HepG2 (cell line): ENCODE measurements at regions not wholly inside any gene's neighbourhood (a gene's known extent, or its start where the extent isn't known, plus 50 kb on each side); places are given as distances from the start of the nearest gene placed in this dataset.

Experiments used
- EED ChIP-seq: sonication (generic); formaldehyde crosslinking; IDR thresholded peaks from 2 replicates; pipeline ENCODE4 v1.5.0; 2020; ENCODE audit warnings: mild to moderate bottlenecking, missing genetic modification reagents
- EZH2 ChIP-seq: conservative IDR thresholded peaks from 2 replicates; pipeline ENCODE4 v1.6.1; 2012; ENCODE audit warnings: mild to moderate bottlenecking, low read depth, low read length, moderate library complexity
- HDAC1 ChIP-seq: sonication (generic); formaldehyde crosslinking; IDR thresholded peaks from 2 replicates; pipeline ENCODE4 v1.5.1; 2020; ENCODE audit warnings: mild to moderate bottlenecking, missing genetic modification reagents
- PCBP2 ChIP-seq: fragments of 200-400 bp; formaldehyde crosslinking; optimal IDR thresholded peaks from 2 replicates; pipeline ENCODE3; 2018; ENCODE audit warnings: low read length, low read depth; ENCODE audit not compliant: poor library complexity, severe bottlenecking
- POLR2A ChIP-seq, 2 experiments: IDR thresholded peaks; 2 replicates each; pipeline ENCODE4 v1.6.1; 2011; ENCODE audit warnings: low read depth in 2 of 2, low read length in 2 of 2, mild to moderate bottlenecking in 1 of 2, moderate library complexity in 1 of 2; ENCODE audit not compliant: insufficient read depth in 1 of 2
- POLR2AphosphoS5 ChIP-seq: IDR thresholded peaks from 2 replicates; pipeline ENCODE4 v1.6.1; 2012; ENCODE audit warnings: low read depth, low read length
- SIN3A ChIP-seq: IDR thresholded peaks from 2 replicates; pipeline ENCODE4 v1.6.1; 2011; ENCODE audit warnings: low read depth, mild to moderate bottlenecking, control low read depth, low read length, borderline replicate concordance
- SMAD1 ChIP-seq: sonication (generic); formaldehyde crosslinking; IDR thresholded peaks from 2 replicates; pipeline ENCODE4 v1.4.0; 2020; ENCODE audit warnings: missing genetic modification reagents, low read depth, mild to moderate bottlenecking, borderline replicate concordance
- SMC3 ChIP-seq: IDR thresholded peaks from 2 replicates; pipeline ENCODE4 v1.6.1; 2011; ENCODE audit warnings: low read length, improper control_type of control experiment
- YEATS2 ChIP-seq: sonication (generic); formaldehyde crosslinking; IDR thresholded peaks from 2 replicates; pipeline ENCODE4 v1.4.0; 2020; ENCODE audit warnings: missing genetic modification reagents, borderline replicate concordance
- TF ChIP-seq, protein P1 (sequence below): sonication (generic); formaldehyde crosslinking; IDR thresholded peaks from 2 replicates; pipeline ENCODE4 v1.4.0; 2020; ENCODE audit warnings: missing genetic modification reagents
- TF ChIP-seq, protein P2 (sequence below): sonication (generic); formaldehyde crosslinking; IDR thresholded peaks from 2 replicates; pipeline ENCODE4 v1.5.0; 2020; ENCODE audit warnings: missing genetic modification reagents
- TF ChIP-seq, protein P3 (sequence below): sonication (generic); formaldehyde crosslinking; IDR thresholded peaks from 2 replicates; pipeline ENCODE4 v1.5.0; 2020; ENCODE audit warnings: mild to moderate bottlenecking, missing genetic modification reagents, moderate library complexity

DNA sequence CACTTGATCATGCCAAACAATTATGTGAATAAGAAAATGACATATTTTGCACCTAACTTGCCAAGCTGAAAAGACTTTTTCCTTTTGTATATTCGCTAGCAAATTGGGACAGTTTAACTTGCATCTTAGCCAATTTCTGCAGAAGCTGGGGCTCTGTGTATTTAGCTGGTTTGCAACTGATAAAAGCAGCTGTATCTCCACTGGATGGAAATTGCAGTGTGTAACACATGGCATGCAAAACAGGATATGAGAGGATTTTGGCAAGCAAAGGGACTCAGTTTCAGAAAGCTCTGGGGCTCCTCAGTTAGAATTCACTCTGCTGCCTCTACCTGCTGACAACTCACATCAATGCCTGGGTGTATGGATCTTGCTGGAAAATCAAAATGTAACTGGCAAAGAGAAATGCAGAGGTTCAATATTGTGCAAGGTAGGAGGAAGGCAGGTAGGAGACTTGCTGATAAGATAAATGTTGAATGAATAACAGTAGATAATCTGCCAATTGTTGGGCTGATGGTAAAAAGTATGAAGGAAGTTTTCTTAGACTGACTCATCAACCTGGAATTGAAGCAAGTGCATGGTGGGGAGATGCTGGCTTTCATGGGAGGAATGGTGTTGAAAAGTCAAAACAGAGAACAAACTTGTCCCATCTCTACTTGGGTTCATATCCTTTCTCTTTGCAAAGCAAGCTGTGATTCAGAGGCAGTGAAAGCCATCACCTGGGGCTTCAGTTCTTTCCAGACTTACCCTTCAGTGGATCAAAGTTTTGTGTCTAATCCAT, 546.9 kb upstream of the AMELY start:
- TF ChIP-seq SMC3 = no peak
- TF ChIP-seq POLR2AphosphoS5 = no peak
- no peak for TF ChIP-seq EZH2
- no peak for TF ChIP-seq SMAD1 (CRISPR knock-in tag)
- TF ChIP-seq POLR2A (IDR thresholded peaks at IDR 0.05; ENCODE audit: insufficient read depth in 1 of 2, low read depth in 2 of 2, low read length in 2 of 2) = no peak
- no peak for TF ChIP-seq PCBP2
- TF ChIP-seq YEATS2 (CRISPR knock-in tag) = no peak
- TF ChIP-seq, protein P1, sequence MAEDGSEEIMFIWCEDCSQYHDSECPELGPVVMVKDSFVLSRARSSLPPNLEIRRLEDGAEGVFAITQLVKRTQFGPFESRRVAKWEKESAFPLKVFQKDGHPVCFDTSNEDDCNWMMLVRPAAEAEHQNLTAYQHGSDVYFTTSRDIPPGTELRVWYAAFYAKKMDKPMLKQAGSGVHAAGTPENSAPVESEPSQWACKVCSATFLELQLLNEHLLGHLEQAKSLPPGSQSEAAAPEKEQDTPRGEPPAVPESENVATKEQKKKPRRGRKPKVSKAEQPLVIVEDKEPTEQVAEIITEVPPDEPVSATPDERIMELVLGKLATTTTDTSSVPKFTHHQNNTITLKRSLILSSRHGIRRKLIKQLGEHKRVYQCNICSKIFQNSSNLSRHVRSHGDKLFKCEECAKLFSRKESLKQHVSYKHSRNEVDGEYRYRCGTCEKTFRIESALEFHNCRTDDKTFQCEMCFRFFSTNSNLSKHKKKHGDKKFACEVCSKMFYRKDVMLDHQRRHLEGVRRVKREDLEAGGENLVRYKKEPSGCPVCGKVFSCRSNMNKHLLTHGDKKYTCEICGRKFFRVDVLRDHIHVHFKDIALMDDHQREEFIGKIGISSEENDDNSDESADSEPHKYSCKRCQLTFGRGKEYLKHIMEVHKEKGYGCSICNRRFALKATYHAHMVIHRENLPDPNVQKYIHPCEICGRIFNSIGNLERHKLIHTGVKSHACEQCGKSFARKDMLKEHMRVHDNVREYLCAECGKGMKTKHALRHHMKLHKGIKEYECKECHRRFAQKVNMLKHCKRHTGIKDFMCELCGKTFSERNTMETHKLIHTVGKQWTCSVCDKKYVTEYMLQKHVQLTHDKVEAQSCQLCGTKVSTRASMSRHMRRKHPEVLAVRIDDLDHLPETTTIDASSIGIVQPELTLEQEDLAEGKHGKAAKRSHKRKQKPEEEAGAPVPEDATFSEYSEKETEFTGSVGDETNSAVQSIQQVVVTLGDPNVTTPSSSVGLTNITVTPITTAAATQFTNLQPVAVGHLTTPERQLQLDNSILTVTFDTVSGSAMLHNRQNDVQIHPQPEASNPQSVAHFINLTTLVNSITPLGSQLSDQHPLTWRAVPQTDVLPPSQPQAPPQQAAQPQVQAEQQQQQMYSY (CRISPR knock-in tag) = no peak
- no peak for TF ChIP-seq EED
- TF ChIP-seq, protein P2, sequence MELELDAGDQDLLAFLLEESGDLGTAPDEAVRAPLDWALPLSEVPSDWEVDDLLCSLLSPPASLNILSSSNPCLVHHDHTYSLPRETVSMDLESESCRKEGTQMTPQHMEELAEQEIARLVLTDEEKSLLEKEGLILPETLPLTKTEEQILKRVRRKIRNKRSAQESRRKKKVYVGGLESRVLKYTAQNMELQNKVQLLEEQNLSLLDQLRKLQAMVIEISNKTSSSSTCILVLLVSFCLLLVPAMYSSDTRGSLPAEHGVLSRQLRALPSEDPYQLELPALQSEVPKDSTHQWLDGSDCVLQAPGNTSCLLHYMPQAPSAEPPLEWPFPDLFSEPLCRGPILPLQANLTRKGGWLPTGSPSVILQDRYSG (CRISPR knock-in tag) = no peak
- no peak for TF ChIP-seq SIN3A
- no peak for TF ChIP-seq HDAC1 (CRISPR knock-in tag)
- TF ChIP-seq, protein P3, sequence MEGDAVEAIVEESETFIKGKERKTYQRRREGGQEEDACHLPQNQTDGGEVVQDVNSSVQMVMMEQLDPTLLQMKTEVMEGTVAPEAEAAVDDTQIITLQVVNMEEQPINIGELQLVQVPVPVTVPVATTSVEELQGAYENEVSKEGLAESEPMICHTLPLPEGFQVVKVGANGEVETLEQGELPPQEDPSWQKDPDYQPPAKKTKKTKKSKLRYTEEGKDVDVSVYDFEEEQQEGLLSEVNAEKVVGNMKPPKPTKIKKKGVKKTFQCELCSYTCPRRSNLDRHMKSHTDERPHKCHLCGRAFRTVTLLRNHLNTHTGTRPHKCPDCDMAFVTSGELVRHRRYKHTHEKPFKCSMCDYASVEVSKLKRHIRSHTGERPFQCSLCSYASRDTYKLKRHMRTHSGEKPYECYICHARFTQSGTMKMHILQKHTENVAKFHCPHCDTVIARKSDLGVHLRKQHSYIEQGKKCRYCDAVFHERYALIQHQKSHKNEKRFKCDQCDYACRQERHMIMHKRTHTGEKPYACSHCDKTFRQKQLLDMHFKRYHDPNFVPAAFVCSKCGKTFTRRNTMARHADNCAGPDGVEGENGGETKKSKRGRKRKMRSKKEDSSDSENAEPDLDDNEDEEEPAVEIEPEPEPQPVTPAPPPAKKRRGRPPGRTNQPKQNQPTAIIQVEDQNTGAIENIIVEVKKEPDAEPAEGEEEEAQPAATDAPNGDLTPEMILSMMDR (CRISPR knock-in tag) = no peak
